IPS DF 6.9 (cell line): ENCODE measurements at regions not wholly inside any gene's neighbourhood (a gene's known extent, or its start where the extent isn't known, plus 50 kb on each side); places are given as distances from the start of the nearest gene placed in this dataset.
A peak's percentile ranks its signal among the peaks of the same experiment; 100 is the strongest.
"Not testable (repeated sequence)": the region's sequence is repeated elsewhere in the genome, so short reads cannot be mapped to it uniquely, and the experiment has no call there.

Experiments
- DNase-seq: peaks from one replicate; pipeline ENCODE4 v3.0.0-alpha.2; 2013; ENCODE audit warnings: low read depth, low spot score
- H3K27ac ChIP-seq: one replicate; pipeline ENCODE4 v1.5.1; 2013; ENCODE audit warnings: low read length, control low read depth
- H3K27me3 ChIP-seq: 2 replicates; pipeline ENCODE4 v1.6.1; 2013; ENCODE audit warnings: mild to moderate bottlenecking, low read length; ENCODE audit not compliant: control insufficient read depth, insufficient read depth
- H3K36me3 ChIP-seq: 2 replicates; pipeline ENCODE4 v1.6.1; 2013; ENCODE audit warnings: low read length; ENCODE audit not compliant: control insufficient read depth, insufficient read depth
- H3K4me1 ChIP-seq: 2 replicates; pipeline ENCODE4 v1.6.1; 2013; ENCODE audit warnings: low read length; ENCODE audit not compliant: control insufficient read depth, insufficient read depth
- H3K4me3 ChIP-seq: 2 replicates; pipeline ENCODE4 v1.5.1; 2013; ENCODE audit warnings: mild to moderate bottlenecking, low read length
- H3K9me3 ChIP-seq: 2 replicates; pipeline ENCODE4 v1.6.1; 2013; ENCODE audit warnings: low read length, inconsistent platforms; ENCODE audit not compliant: control insufficient read depth, insufficient read depth
- WGBS: extraction: QIAGEN DNeasy Blood & Tissue Kit; methylation state at CpG from one replicate; pipeline ENCODE4 v1.1.7; 2013; ENCODE audit warnings: mixed read lengths, missing lambda C conversion rate; ENCODE audit not compliant: insufficient read length, insufficient coverage; 5-methylcytosine and 5-hydroxymethylcytosine counted together

GRCh38 chr4:67288964-67289363 lies 256.3 kb downstream of the CENPC start:
- no peaks in the 10 kb centered on the region for H3K4me1 ChIP-seq

GRCh38 chr4:67286724-67287123 lies 258.6 kb downstream of the CENPC start:
- WGBS = no CpG with 5 or more reads among the region's 17 CpGs
- Histone ChIP-seq H3K27ac (no peak overlapping the region), H3K4me3 (no peak overlapping the region), H3K36me3 (no peaks in the 10 kb centered on the region), H3K27me3 (no peaks in the 10 kb centered on the region), H3K9me3 (no peaks in the 10 kb centered on the region; the same call in 1 of the 2 replicates), H3K4me1 (no peaks in the 10 kb centered on the region)
- no peak for DNase-seq

More at GRCh38 chr4:67288964-67289363, 256.3 kb downstream of the CENPC start:
- peak; percentile 33 for DNase-seq
- no peaks in the 10 kb centered on the region for H3K27me3 ChIP-seq
- no peak overlapping the region for H3K4me3 ChIP-seq
- H3K36me3 ChIP-seq = no peaks in the 10 kb centered on the region
- WGBS = no CpG with 5 or more reads among the region's 4 CpGs
- no peaks in the 10 kb centered on the region; the same call in 1 of the 2 replicates for H3K9me3 ChIP-seq
- no peak overlapping the region for H3K27ac ChIP-seq

GRCh38 chr4:67282749-67283148 lies 262.6 kb downstream of the CENPC start:
- WGBS = no CpG with 5 or more reads among the region's 13 CpGs
- Histone ChIP-seq H3K27ac (no peak overlapping the region), H3K9me3 (no peaks in the 10 kb centered on the region), H3K36me3 (no peaks in the 10 kb centered on the region), H3K4me3 (no peak overlapping the region), H3K27me3 (no peaks in the 10 kb centered on the region), H3K4me1 (no peaks in the 10 kb centered on the region)
- DNase-seq = no peak

- H3K36me3 ChIP-seq = no peaks in the 10 kb centered on the region
- H3K27me3 ChIP-seq = no peaks in the 10 kb centered on the region
- no peaks in the 10 kb centered on the region for H3K4me1 ChIP-seq
- H3K9me3 ChIP-seq = no peaks in the 10 kb centered on the region
- DNase-seq = no peak
- H3K27ac ChIP-seq = no peak overlapping the region
- H3K4me3 ChIP-seq = no peak overlapping the region
- WGBS = no CpG with 5 or more reads among the region's 11 CpGs
Observed at GRCh38 chr4:67275179-67275750, 270.0 kb downstream of the CENPC start.

GRCh38 chr4:67274671-67275070 lies 270.6 kb downstream of the CENPC start:
- not testable (repeated sequence) for H3K4me1 ChIP-seq, H3K27ac ChIP-seq, DNase-seq, H3K4me3 ChIP-seq, H3K27me3 ChIP-seq, H3K9me3 ChIP-seq, H3K36me3 ChIP-seq
- WGBS = no CpG with 5 or more reads among the region's 3 CpGs

- WGBS = no CpG with 5 or more reads among the region's 2 CpGs
- H3K36me3 ChIP-seq = no peaks in the 10 kb centered on the region
- H3K27me3 ChIP-seq = no peaks in the 10 kb centered on the region
- no peaks in the 10 kb centered on the region for H3K9me3 ChIP-seq
- no peak overlapping the region for H3K4me3 ChIP-seq
- H3K4me1 ChIP-seq = no peaks in the 10 kb centered on the region
- no peak for DNase-seq
- no peak overlapping the region for H3K27ac ChIP-seq
Observed at GRCh38 chr4:67273666-67274065, 271.6 kb downstream of the CENPC start.

- WGBS = no CpG with 5 or more reads among the region's 1 CpG
- DNase-seq = no peak
- no peak overlapping the region for H3K4me3 ChIP-seq
- no peak overlapping the region for H3K27ac ChIP-seq
- H3K9me3 ChIP-seq = no peaks in the 10 kb centered on the region
- no peaks in the 10 kb centered on the region for H3K4me1 ChIP-seq
- H3K27me3 ChIP-seq = no peaks in the 10 kb centered on the region
- no peaks in the 10 kb centered on the region for H3K36me3 ChIP-seq
Observed at GRCh38 chr4:67261971-67262370, 283.3 kb downstream of the CENPC start.

- WGBS = no CpG with 5 or more reads among the region's 3 CpGs
- no peak for DNase-seq
- H3K36me3 ChIP-seq = no peaks in the 10 kb centered on the region
- H3K27ac ChIP-seq = no peak overlapping the region
- H3K4me3 ChIP-seq = no peak overlapping the region
- H3K9me3 ChIP-seq = no peaks in the 10 kb centered on the region
- no peaks in the 10 kb centered on the region for H3K27me3 ChIP-seq
- no peaks in the 10 kb centered on the region for H3K4me1 ChIP-seq
Observed at GRCh38 chr4:67256388-67257043, 288.8 kb downstream of the CENPC start.

- no peak for DNase-seq
- Histone ChIP-seq H3K4me3 (no peak overlapping the region), H3K27me3 (no peaks in the 10 kb centered on the region), H3K9me3 (no peaks in the 10 kb centered on the region), H3K36me3 (no peaks in the 10 kb centered on the region), H3K27ac (no peak overlapping the region), H3K4me1 (no peaks in the 10 kb centered on the region)
- WGBS = no CpG with 5 or more reads among the region's 4 CpGs
Observed at GRCh38 chr4:67250131-67250896, 295.0 kb downstream of the CENPC start.

- no peak overlapping the region for H3K27ac ChIP-seq
- H3K4me1 ChIP-seq = no peaks in the 10 kb centered on the region
- H3K36me3 ChIP-seq = no peaks in the 10 kb centered on the region
- no peaks in the 10 kb centered on the region for H3K27me3 ChIP-seq
- WGBS = no CpG with 5 or more reads among the region's 2 CpGs
- no peak overlapping the region for H3K4me3 ChIP-seq
- DNase-seq = no peak
- no peaks in the 10 kb centered on the region for H3K9me3 ChIP-seq
Observed at GRCh38 chr4:67236788-67237187, 308.5 kb downstream of the CENPC start.
